ENCODE measurements at regions not wholly inside any gene's neighbourhood (a gene's known extent, or its start where the extent isn't known, plus 50 kb on each side); places are given as distances from the start of the nearest gene placed in this dataset.
"Not testable (repeated sequence)": the region's sequence is repeated elsewhere in the genome, so short reads cannot be mapped to it uniquely, and the experiment has no call there.

- H3K4me3 Mint-ChIP-seq, result no peak overlapping the region
- H3K9me3 Mint-ChIP-seq (ENCODE audit: insufficient read depth), result no peaks in the 10 kb centered on the region
- ATAC-seq (no peak), DNase-seq (no peak)
- CTCF ChIA-PET, result no interaction called here
- POLR2A ChIA-PET, result no interaction called here
- peaks cover 5% of the 10 kb centered on the region for H3K27me3 Mint-ChIP-seq (ENCODE audit: low read depth)
- no peak overlapping the region for H3K27ac Mint-ChIP-seq
- no peaks in the 10 kb centered on the region for H3K4me1 Mint-ChIP-seq (ENCODE audit: low read depth)
- H3K36me3 Mint-ChIP-seq (ENCODE audit: low read depth), result no peaks in the 10 kb centered on the region
Observed at GRCh38 chr7:131636092-131636491, 79.7 kb upstream of the PODXL start.

- POLR2A ChIA-PET; H3K4me1 Mint-ChIP-seq (ENCODE audit: low read depth); H3K9me3 Mint-ChIP-seq (ENCODE audit: insufficient read depth); H3K36me3 Mint-ChIP-seq (ENCODE audit: low read depth); DNase-seq; H3K27ac Mint-ChIP-seq; H3K27me3 Mint-ChIP-seq (ENCODE audit: low read depth); ATAC-seq; H3K4me3 Mint-ChIP-seq; CTCF ChIA-PET: not testable (repeated sequence)
Observed at GRCh38 chr7:131634197-131634596, 77.8 kb upstream of the PODXL start.

- H3K4me1 Mint-ChIP-seq (ENCODE audit: low read depth), result no peaks in the 10 kb centered on the region
- H3K27me3 Mint-ChIP-seq (ENCODE audit: low read depth), result peaks cover 9% of the 10 kb centered on the region
- H3K9me3 Mint-ChIP-seq (ENCODE audit: insufficient read depth), result no peaks in the 10 kb centered on the region
- H3K27ac Mint-ChIP-seq, result no peak overlapping the region
- DNase-seq (no peak), ATAC-seq (no peak)
- H3K4me3 Mint-ChIP-seq, result no peak overlapping the region
- no peaks in the 10 kb centered on the region for H3K36me3 Mint-ChIP-seq (ENCODE audit: low read depth)
- ChIA-PET POLR2A (interaction anchor here (0.7 kb wide), 1 partner anchor 51 kb away, joined by 3 read pairs; no protein-coding TSS in a partner anchor), CTCF (no interaction called here)
Observed at GRCh38 chr7:131633342-131633843, 77.0 kb upstream of the PODXL start.

- ChIA-PET CTCF (interaction anchor here (1.4 kb wide), 1 partner anchor 24 kb away, joined by 3 read pairs; no protein-coding TSS in a partner anchor), POLR2A (no interaction called here)
- Mint-ChIP-seq H3K9me3 (ENCODE audit: insufficient read depth) (no peaks in the 10 kb centered on the region), H3K27ac (no peak overlapping the region), H3K4me1 (ENCODE audit: low read depth) (no peaks in the 10 kb centered on the region), H3K27me3 (ENCODE audit: low read depth) (peaks cover 9% of the 10 kb centered on the region), H3K36me3 (ENCODE audit: low read depth) (no peaks in the 10 kb centered on the region), H3K4me3 (no peak overlapping the region)
- DNase-seq, result no peak
- ATAC-seq, result no peak
Observed at GRCh38 chr7:131630427-131630826, 74.0 kb upstream of the PODXL start.

GRCh38 chr7:131629217-131629882, 72.9 kb upstream of the PODXL start:
- Mint-ChIP-seq H3K36me3 (ENCODE audit: low read depth) (no peaks in the 10 kb centered on the region), H3K27me3 (ENCODE audit: low read depth) (peaks cover 9% of the 10 kb centered on the region), H3K4me3 (no peak overlapping the region), H3K27ac (no peak overlapping the region), H3K4me1 (ENCODE audit: low read depth) (no peaks in the 10 kb centered on the region), H3K9me3 (ENCODE audit: insufficient read depth) (no peaks in the 10 kb centered on the region)
- ATAC-seq (no peak), DNase-seq (no peak)
- ChIA-PET CTCF (no interaction called here), POLR2A (no interaction called here)

- Mint-ChIP-seq H3K4me1 (ENCODE audit: low read depth) (no peaks in the 10 kb centered on the region), H3K4me3 (no peak overlapping the region), H3K9me3 (ENCODE audit: insufficient read depth) (no peaks in the 10 kb centered on the region), H3K27me3 (ENCODE audit: low read depth) (peaks cover 9% of the 10 kb centered on the region), H3K36me3 (ENCODE audit: low read depth) (no peaks in the 10 kb centered on the region), H3K27ac (no peak overlapping the region)
- CTCF ChIA-PET, result no interaction called here
- DNase-seq, result no peak
- no peak for ATAC-seq
- POLR2A ChIA-PET, result no interaction called here
Observed at GRCh38 chr7:131628634-131629033, 72.2 kb upstream of the PODXL start.

- ChIA-PET CTCF (interaction anchor here (0.6 kb wide), 1 partner anchor 761 kb away, joined by 3 read pairs; no protein-coding TSS in a partner anchor), POLR2A (interaction anchor here (0.7 kb wide), 1 partner anchor 26 kb away, joined by 3 read pairs; no protein-coding TSS in a partner anchor)
- H3K9me3 Mint-ChIP-seq (ENCODE audit: insufficient read depth), result no peaks in the 10 kb centered on the region
- H3K4me1 Mint-ChIP-seq (ENCODE audit: low read depth), result no peaks in the 10 kb centered on the region
- H3K27ac Mint-ChIP-seq, result no peak overlapping the region
- H3K4me3 Mint-ChIP-seq, result no peak overlapping the region
- ATAC-seq, result no peak
- no peak for DNase-seq
- peaks cover 5% of the 10 kb centered on the region for H3K27me3 Mint-ChIP-seq (ENCODE audit: low read depth)
- H3K36me3 Mint-ChIP-seq (ENCODE audit: low read depth), result no peaks in the 10 kb centered on the region
Observed at GRCh38 chr7:131627735-131628190, 71.3 kb upstream of the PODXL start.

- peaks cover 4% of the 10 kb centered on the region for H3K27me3 Mint-ChIP-seq (ENCODE audit: low read depth)
- DNase-seq (no peak), ATAC-seq (no peak)
- no peaks in the 10 kb centered on the region for H3K36me3 Mint-ChIP-seq (ENCODE audit: low read depth)
- H3K4me3 Mint-ChIP-seq, result no peak overlapping the region
- ChIA-PET POLR2A (no interaction called here), CTCF (no interaction called here)
- H3K27ac Mint-ChIP-seq, result no peak overlapping the region
- H3K4me1 Mint-ChIP-seq (ENCODE audit: low read depth), result no peaks in the 10 kb centered on the region
- no peaks in the 10 kb centered on the region for H3K9me3 Mint-ChIP-seq (ENCODE audit: insufficient read depth)
Observed at GRCh38 chr7:131626643-131627042, 70.2 kb upstream of the PODXL start.

- Mint-ChIP-seq H3K4me1 (ENCODE audit: low read depth) (no peaks in the 10 kb centered on the region), H3K9me3 (ENCODE audit: insufficient read depth) (no peaks in the 10 kb centered on the region), H3K27me3 (ENCODE audit: low read depth) (peaks cover 6% of the 10 kb centered on the region), H3K27ac (no peak overlapping the region), H3K4me3 (no peak overlapping the region), H3K36me3 (ENCODE audit: low read depth) (no peaks in the 10 kb centered on the region)
- ChIA-PET POLR2A (no interaction called here), CTCF (no interaction called here)
- no peak for DNase-seq
- no peak for ATAC-seq
Observed at GRCh38 chr7:131625817-131626372, 69.5 kb upstream of the PODXL start.

- CTCF ChIA-PET; H3K4me3 Mint-ChIP-seq; H3K27me3 Mint-ChIP-seq (ENCODE audit: low read depth); H3K9me3 Mint-ChIP-seq (ENCODE audit: insufficient read depth); H3K4me1 Mint-ChIP-seq (ENCODE audit: low read depth); ATAC-seq; H3K36me3 Mint-ChIP-seq (ENCODE audit: low read depth); DNase-seq; POLR2A ChIA-PET; H3K27ac Mint-ChIP-seq: not testable (repeated sequence)
Observed at GRCh38 chr7:131625345-131625744, 68.9 kb upstream of the PODXL start.

- no peaks in the 10 kb centered on the region for H3K9me3 Mint-ChIP-seq (ENCODE audit: insufficient read depth)
- CTCF ChIA-PET, result no interaction called here
- POLR2A ChIA-PET, result no interaction called here
- no peak overlapping the region for H3K27ac Mint-ChIP-seq
- DNase-seq, result no peak
- H3K4me1 Mint-ChIP-seq (ENCODE audit: low read depth), result no peaks in the 10 kb centered on the region
- no peak for ATAC-seq
- no peak overlapping the region for H3K4me3 Mint-ChIP-seq
- peaks cover 3% of the 10 kb centered on the region for H3K27me3 Mint-ChIP-seq (ENCODE audit: low read depth)
- H3K36me3 Mint-ChIP-seq (ENCODE audit: low read depth), result no peaks in the 10 kb centered on the region
Observed at GRCh38 chr7:131624536-131624935, 68.1 kb upstream of the PODXL start.

- ChIA-PET POLR2A (no interaction called here), CTCF (no interaction called here)
- Mint-ChIP-seq H3K4me3 (no peak overlapping the region), H3K36me3 (ENCODE audit: low read depth) (no peaks in the 10 kb centered on the region), H3K4me1 (ENCODE audit: low read depth) (no peaks in the 10 kb centered on the region), H3K27ac (no peak overlapping the region), H3K9me3 (ENCODE audit: insufficient read depth) (no peaks in the 10 kb centered on the region), H3K27me3 (ENCODE audit: low read depth) (peaks cover 3% of the 10 kb centered on the region)
- DNase-seq (no peak), ATAC-seq (no peak)
Observed at GRCh38 chr7:131623154-131623553, 66.7 kb upstream of the PODXL start.
